ENCODE measurements at regions not wholly inside any gene's neighbourhood (a gene's known extent, or its start where the extent isn't known, plus 50 kb on each side); places are given as distances from the start of the nearest gene placed in this dataset.
A peak's percentile ranks its signal among the peaks of the same experiment; 100 is the strongest.
"Not testable (repeated sequence)": the region's sequence is repeated elsewhere in the genome, so short reads cannot be mapped to it uniquely, and the experiment has no call there.

GRCh38 chr3:11898611-11899325, 52.1 kb upstream of the TAMM41 start:
- POLR2A ChIA-PET, result no interaction called here
- no peak overlapping the region for H3K27ac ChIP-seq (ENCODE audit: extremely low read depth, low read depth, low read length)
- H3K4me1 ChIP-seq (ENCODE audit: control insufficient read depth, insufficient read depth, low read length), result no peaks in the 10 kb centered on the region
- H3K4me3 ChIP-seq (ENCODE audit: low read depth, low read length), result no peak overlapping the region
- CTCF ChIA-PET, result no interaction called here
- TF ChIP-seq HOXC10 (CRISPR knock-in tag; IDR thresholded peaks at IDR 0.05) (no peak), ZNF610 (tag by site-specific recombination; IDR thresholded peaks at IDR 0.05; ENCODE audit: borderline replicate concordance) (no peak), ZFP3 (tag by site-specific recombination; IDR thresholded peaks at IDR 0.05; ENCODE audit: low read depth) (no peak), ZNF404 (tag by site-specific recombination; IDR thresholded peaks at IDR 0.05) (no peak), ZNF132 (tag by site-specific recombination; IDR thresholded peaks at IDR 0.05; ENCODE audit: borderline replicate concordance) (no peak), ZNF214 (tag by site-specific recombination; IDR thresholded peaks at IDR 0.05; ENCODE audit: borderline replicate concordance) (no peak)
- H3K9me3 ChIP-seq (ENCODE audit: control insufficient read depth, insufficient read depth, low read depth, low read length), result no peaks in the 10 kb centered on the region
- H3K36me3 ChIP-seq (ENCODE audit: control insufficient read depth in 2 of 2, insufficient read depth in 1 of 2, low read length in 2 of 2), result no peaks in the 10 kb centered on the region

DNA sequence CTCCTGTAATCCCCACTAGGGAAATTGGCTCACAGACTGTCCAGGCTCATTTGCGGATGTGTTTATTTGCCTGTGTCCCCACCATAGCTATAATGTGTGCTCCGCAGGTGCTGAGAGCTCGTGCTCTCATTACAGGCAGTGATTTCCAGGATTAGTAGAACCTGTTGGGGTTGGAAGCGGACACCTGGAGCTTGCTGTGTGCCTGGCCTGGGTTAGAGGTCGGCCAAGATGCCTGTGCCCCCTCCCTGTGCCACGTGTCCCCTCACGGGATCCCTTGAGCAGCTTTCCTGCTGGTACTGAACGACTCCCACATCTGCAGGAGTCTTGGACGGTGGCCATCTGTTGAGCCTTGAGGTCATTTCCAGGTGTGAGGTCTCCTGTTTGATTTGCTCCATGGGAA, 52.7 kb upstream of the TAMM41 start:
- H3K4me1 ChIP-seq (ENCODE audit: control insufficient read depth, insufficient read depth, low read length); H3K4me3 ChIP-seq (ENCODE audit: low read depth, low read length); H3K36me3 ChIP-seq (ENCODE audit: control insufficient read depth in 2 of 2, insufficient read depth in 1 of 2, low read length in 2 of 2); H3K9me3 ChIP-seq (ENCODE audit: control insufficient read depth, insufficient read depth, low read depth, low read length); CTCF ChIA-PET; POLR2A ChIA-PET; H3K27ac ChIP-seq (ENCODE audit: extremely low read depth, low read depth, low read length): not testable (repeated sequence)
- TF ChIP-seq ZIC2 (tag by site-specific recombination; IDR thresholded peaks at IDR 0.05), result peak; percentile 16; the same call in 1 of the 2 replicates

GRCh38 chr3:11899826-11900225, 53.1 kb upstream of the TAMM41 start:
- CTCF ChIA-PET, result no interaction called here
- Histone ChIP-seq H3K4me1 (ENCODE audit: control insufficient read depth, insufficient read depth, low read length) (no peaks in the 10 kb centered on the region), H3K9me3 (ENCODE audit: control insufficient read depth, insufficient read depth, low read depth, low read length) (no peaks in the 10 kb centered on the region), H3K4me3 (ENCODE audit: low read depth, low read length) (no peak overlapping the region), H3K27ac (ENCODE audit: extremely low read depth, low read depth, low read length) (no peak overlapping the region), H3K36me3 (ENCODE audit: control insufficient read depth in 2 of 2, insufficient read depth in 1 of 2, low read length in 2 of 2) (no peaks in the 10 kb centered on the region)
- POLR2A ChIA-PET, result no interaction called here
- TF ChIP-seq OVOL3 (tag by site-specific recombination; IDR thresholded peaks at IDR 0.05), result no peak
- TF ChIP-seq ZBTB1 (tag by site-specific recombination; IDR thresholded peaks at IDR 0.05), result no peak
- no peak for TF ChIP-seq EGR2 (tag by site-specific recombination; IDR thresholded peaks at IDR 0.05; ENCODE audit: low read depth)
- TF ChIP-seq, protein P1, sequence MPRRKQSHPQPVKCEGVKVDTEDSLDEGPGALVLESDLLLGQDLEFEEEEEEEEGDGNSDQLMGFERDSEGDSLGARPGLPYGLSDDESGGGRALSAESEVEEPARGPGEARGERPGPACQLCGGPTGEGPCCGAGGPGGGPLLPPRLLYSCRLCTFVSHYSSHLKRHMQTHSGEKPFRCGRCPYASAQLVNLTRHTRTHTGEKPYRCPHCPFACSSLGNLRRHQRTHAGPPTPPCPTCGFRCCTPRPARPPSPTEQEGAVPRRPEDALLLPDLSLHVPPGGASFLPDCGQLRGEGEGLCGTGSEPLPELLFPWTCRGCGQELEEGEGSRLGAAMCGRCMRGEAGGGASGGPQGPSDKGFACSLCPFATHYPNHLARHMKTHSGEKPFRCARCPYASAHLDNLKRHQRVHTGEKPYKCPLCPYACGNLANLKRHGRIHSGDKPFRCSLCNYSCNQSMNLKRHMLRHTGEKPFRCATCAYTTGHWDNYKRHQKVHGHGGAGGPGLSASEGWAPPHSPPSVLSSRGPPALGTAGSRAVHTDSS (tag by site-specific recombination; IDR thresholded peaks at IDR 0.05), result no peak
- no peak for TF ChIP-seq ZNF521 (tag by site-specific recombination; IDR thresholded peaks at IDR 0.05)
- no peak for TF ChIP-seq ZNF398 (tag by site-specific recombination; IDR thresholded peaks at IDR 0.05)
- TF ChIP-seq ZNF426 (tag by site-specific recombination; IDR thresholded peaks at IDR 0.05), result no peak
- TF ChIP-seq ZSCAN16 (tag by site-specific recombination; IDR thresholded peaks at IDR 0.05), result no peak
- TF ChIP-seq ZNF132 (tag by site-specific recombination; IDR thresholded peaks at IDR 0.05; ENCODE audit: borderline replicate concordance), result no peak
- no peak for TF ChIP-seq KLF9 (tag by site-specific recombination; IDR thresholded peaks at IDR 0.05; ENCODE audit: low read depth)
- TF ChIP-seq, protein P2, sequence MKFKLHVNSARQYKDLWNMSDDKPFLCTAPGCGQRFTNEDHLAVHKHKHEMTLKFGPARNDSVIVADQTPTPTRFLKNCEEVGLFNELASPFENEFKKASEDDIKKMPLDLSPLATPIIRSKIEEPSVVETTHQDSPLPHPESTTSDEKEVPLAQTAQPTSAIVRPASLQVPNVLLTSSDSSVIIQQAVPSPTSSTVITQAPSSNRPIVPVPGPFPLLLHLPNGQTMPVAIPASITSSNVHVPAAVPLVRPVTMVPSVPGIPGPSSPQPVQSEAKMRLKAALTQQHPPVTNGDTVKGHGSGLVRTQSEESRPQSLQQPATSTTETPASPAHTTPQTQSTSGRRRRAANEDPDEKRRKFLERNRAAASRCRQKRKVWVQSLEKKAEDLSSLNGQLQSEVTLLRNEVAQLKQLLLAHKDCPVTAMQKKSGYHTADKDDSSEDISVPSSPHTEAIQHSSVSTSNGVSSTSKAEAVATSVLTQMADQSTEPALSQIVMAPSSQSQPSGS (tag by site-specific recombination; IDR thresholded peaks at IDR 0.05; ENCODE audit: low read depth), result no peak
- no peak for TF ChIP-seq ZNF501 (tag by site-specific recombination; IDR thresholded peaks at IDR 0.05)
- TF ChIP-seq MEIS1 (CRISPR knock-in tag; IDR thresholded peaks at IDR 0.05; ENCODE audit: borderline replicate concordance), result no peak
- TF ChIP-seq, protein P3, sequence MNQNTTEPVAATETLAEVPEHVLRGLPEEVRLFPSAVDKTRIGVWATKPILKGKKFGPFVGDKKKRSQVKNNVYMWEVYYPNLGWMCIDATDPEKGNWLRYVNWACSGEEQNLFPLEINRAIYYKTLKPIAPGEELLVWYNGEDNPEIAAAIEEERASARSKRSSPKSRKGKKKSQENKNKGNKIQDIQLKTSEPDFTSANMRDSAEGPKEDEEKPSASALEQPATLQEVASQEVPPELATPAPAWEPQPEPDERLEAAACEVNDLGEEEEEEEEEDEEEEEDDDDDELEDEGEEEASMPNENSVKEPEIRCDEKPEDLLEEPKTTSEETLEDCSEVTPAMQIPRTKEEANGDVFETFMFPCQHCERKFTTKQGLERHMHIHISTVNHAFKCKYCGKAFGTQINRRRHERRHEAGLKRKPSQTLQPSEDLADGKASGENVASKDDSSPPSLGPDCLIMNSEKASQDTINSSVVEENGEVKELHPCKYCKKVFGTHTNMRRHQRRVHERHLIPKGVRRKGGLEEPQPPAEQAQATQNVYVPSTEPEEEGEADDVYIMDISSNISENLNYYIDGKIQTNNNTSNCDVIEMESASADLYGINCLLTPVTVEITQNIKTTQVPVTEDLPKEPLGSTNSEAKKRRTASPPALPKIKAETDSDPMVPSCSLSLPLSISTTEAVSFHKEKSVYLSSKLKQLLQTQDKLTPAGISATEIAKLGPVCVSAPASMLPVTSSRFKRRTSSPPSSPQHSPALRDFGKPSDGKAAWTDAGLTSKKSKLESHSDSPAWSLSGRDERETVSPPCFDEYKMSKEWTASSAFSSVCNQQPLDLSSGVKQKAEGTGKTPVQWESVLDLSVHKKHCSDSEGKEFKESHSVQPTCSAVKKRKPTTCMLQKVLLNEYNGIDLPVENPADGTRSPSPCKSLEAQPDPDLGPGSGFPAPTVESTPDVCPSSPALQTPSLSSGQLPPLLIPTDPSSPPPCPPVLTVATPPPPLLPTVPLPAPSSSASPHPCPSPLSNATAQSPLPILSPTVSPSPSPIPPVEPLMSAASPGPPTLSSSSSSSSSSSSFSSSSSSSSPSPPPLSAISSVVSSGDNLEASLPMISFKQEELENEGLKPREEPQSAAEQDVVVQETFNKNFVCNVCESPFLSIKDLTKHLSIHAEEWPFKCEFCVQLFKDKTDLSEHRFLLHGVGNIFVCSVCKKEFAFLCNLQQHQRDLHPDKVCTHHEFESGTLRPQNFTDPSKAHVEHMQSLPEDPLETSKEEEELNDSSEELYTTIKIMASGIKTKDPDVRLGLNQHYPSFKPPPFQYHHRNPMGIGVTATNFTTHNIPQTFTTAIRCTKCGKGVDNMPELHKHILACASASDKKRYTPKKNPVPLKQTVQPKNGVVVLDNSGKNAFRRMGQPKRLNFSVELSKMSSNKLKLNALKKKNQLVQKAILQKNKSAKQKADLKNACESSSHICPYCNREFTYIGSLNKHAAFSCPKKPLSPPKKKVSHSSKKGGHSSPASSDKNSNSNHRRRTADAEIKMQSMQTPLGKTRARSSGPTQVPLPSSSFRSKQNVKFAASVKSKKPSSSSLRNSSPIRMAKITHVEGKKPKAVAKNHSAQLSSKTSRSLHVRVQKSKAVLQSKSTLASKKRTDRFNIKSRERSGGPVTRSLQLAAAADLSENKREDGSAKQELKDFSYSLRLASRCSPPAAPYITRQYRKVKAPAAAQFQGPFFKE (tag by site-specific recombination; IDR thresholded peaks at IDR 0.05; ENCODE audit: borderline replicate concordance), result no peak
- TF ChIP-seq HOXA7 (CRISPR knock-in tag; IDR thresholded peaks at IDR 0.05; ENCODE audit: borderline replicate concordance), result no peak
